HepG2 (cell line): ENCODE measurements at regions not wholly inside any gene's neighbourhood (a gene's known extent, or its start where the extent isn't known, plus 50 kb on each side); places are given as distances from the start of the nearest gene placed in this dataset.

Experiments used
- ATAC-seq: fragments of 200-7000 bp; cut with Tn5 transposase; 3 replicates; pipeline ENCODE4 v1.9.1; 2020; ENCODE audit warnings: mild to moderate bottlenecking, moderate library complexity
- BruUV-seq: library from RNA; stranded (reverse); fragments of 400-500 nt; replicated peaks from 2 replicates; lab custom pipeline; 2021; lab: Mats Ljungman, UMichigan
- CTCF ChIA-PET: fragments of 300-600 bp; formaldehyde crosslinking; extraction: SDS; loops from one replicate; lab custom pipeline; 2021; ENCODE audit warnings: low total read pairs, inconsistent platforms, low intra/inter-chr PET ratio; lab: Yijun Ruan, JAX
- POLR2A ChIA-PET: fragments of 350-600 bp; sonication (Branson Sonifier 250); formaldehyde crosslinking; loops from one replicate; lab custom pipeline; 2020; ENCODE audit warnings: antibody characterized with exemption, inconsistent platforms; lab: Yijun Ruan, JAX
- DNase-seq: peaks from one replicate; pipeline ENCODE4 v3.0.0-alpha.2; 2015; ENCODE audit warnings: low spot score
- FAIRE-seq: peaks from 3 replicates; lab custom pipeline; 2011; peaks lifted over from hg19 to GRCh38; lab: Jason Lieb, UNC
- H2AFZ ChIP-seq: one replicate; pipeline ENCODE4 v1.6.1; 2011; ENCODE audit warnings: low read length, inconsistent platforms
- H3K27ac ChIP-seq: fragments of 300-600 bp; 3 replicates; pipeline ENCODE4 v1.8.0; 2011; ENCODE audit warnings: mixed run types, mild to moderate bottlenecking, mixed read lengths, low read length, inconsistent platforms; ENCODE audit not compliant: insufficient read depth; ENCODE audit errors: extremely low read length
- H3K27me3 ChIP-seq, 2 experiments: fragments of 200-600 bp in 1 of 2; 2 replicates in 1 of 2; 3 replicates in 1 of 2; pipeline versions ENCODE4 v1.6.0 to v1.8.0; 2011; ENCODE audit warnings: low read length in 2 of 2, mild to moderate bottlenecking in 2 of 2, moderate library complexity in 2 of 2, inconsistent platforms in 1 of 2; ENCODE audit not compliant: insufficient read depth in 2 of 2, control insufficient read depth in 1 of 2
- H3K36me3 ChIP-seq, 2 experiments: fragments of 200-600 bp in 1 of 2; replicated peaks in 1 of 2; 2 replicates in 1 of 2; 3 replicates in 1 of 2; pipeline versions ENCODE4 v1.5.1 to v1.8.0; 2011; ENCODE audit warnings: low read length in 2 of 2, inconsistent platforms in 1 of 2; ENCODE audit not compliant: insufficient read depth in 2 of 2, control insufficient read depth in 1 of 2
- H3K4me1 ChIP-seq: 2 replicates; pipeline ENCODE4 v1.5.1; 2012; ENCODE audit warnings: low read length, inconsistent platforms; ENCODE audit not compliant: insufficient read depth
- H3K4me2 ChIP-seq: 2 replicates; pipeline ENCODE4 v1.6.0; 2011; ENCODE audit warnings: low read depth, low read length, inconsistent platforms
- H3K4me3 ChIP-seq, 3 experiments: fragments of 200-600 bp in 1 of 3; sonication (generic), shearing (Covaris generic) in 1 of 3; replicated peaks in 1 of 3; 2 replicates each; pipeline ENCODE4 v1.5.1; 2011 to 2016; ENCODE audit warnings: low read length in 3 of 3, inconsistent platforms in 2 of 3, low read depth in 2 of 3, mild to moderate bottlenecking in 2 of 3, control low read depth in 1 of 3, mixed read lengths in 1 of 3; ENCODE audit not compliant: insufficient read depth in 1 of 3
- H3K79me2 ChIP-seq: one replicate; pipeline ENCODE4 v1.6.1; 2011; ENCODE audit warnings: low read length, inconsistent platforms; ENCODE audit not compliant: insufficient read depth
- H3K9ac ChIP-seq: 2 replicates; pipeline ENCODE4 v1.6.0; 2011; ENCODE audit warnings: mild to moderate bottlenecking, low read depth, low read length, inconsistent platforms; ENCODE audit not compliant: insufficient read depth
- H3K9me3 ChIP-seq: 2 replicates; pipeline ENCODE4 v1.5.1; 2012; ENCODE audit warnings: mild to moderate bottlenecking, low read length
- H4K20me1 ChIP-seq: 2 replicates; pipeline ENCODE4 v1.6.0; 2011; ENCODE audit warnings: inconsistent platforms, mild to moderate bottlenecking, low read length, moderate library complexity; ENCODE audit not compliant: insufficient read depth
- AGO1 ChIP-seq: fragments of 200-400 bp; formaldehyde crosslinking; IDR thresholded peaks from 2 replicates; pipeline ENCODE4 v1.6.1; 2017; ENCODE audit warnings: mild to moderate bottlenecking, low read depth, low read length, moderate library complexity; ENCODE audit not compliant: poor library complexity, severe bottlenecking
- AHR ChIP-seq: IDR thresholded peaks from 2 replicates; pipeline ENCODE4 v1.6.1; 2018; ENCODE audit warnings: missing genetic modification reagents, missing compliant biosample characterization
- ARHGAP35 ChIP-seq: sonication (generic); formaldehyde crosslinking; IDR thresholded peaks from 2 replicates; pipeline ENCODE4 v1.9.0; 2022; ENCODE audit warnings: mild to moderate bottlenecking, inconsistent platforms, moderate library complexity, missing genetic modification reagents, borderline replicate concordance
- ARNTL ChIP-seq: sonication (generic); formaldehyde crosslinking; IDR thresholded peaks from 2 replicates; pipeline ENCODE4 v1.4.0; 2020; ENCODE audit warnings: mild to moderate bottlenecking, missing genetic modification reagents
- ATF7-NPFF ChIP-seq: sonication (generic); formaldehyde crosslinking; IDR thresholded peaks from 2 replicates; pipeline ENCODE4 v1.8.1; 2023; ENCODE audit warnings: mild to moderate bottlenecking, low read depth, missing genetic modification reagents, moderate library complexity
- GPN1 ChIP-seq: sonication (generic); formaldehyde crosslinking; IDR thresholded peaks from 2 replicates; pipeline ENCODE4 v1.5.1; 2020; ENCODE audit warnings: missing genetic modification reagents, borderline replicate concordance
- MYC ChIP-seq: sonication (generic); formaldehyde crosslinking; IDR thresholded peaks from 2 replicates; pipeline ENCODE4 v1.9.0; 2021; ENCODE audit warnings: missing genetic modification reagents, borderline replicate concordance
- NCOA1 ChIP-seq: sonication (generic); formaldehyde crosslinking; IDR thresholded peaks from 2 replicates; pipeline ENCODE4 v1.9.0; 2021; ENCODE audit warnings: missing genetic modification reagents
- NR2F1 ChIP-seq, 2 experiments: fragments of 450-650 bp in 1 of 2; formaldehyde crosslinking in 1 of 2; IDR thresholded peaks; 2 replicates each; pipeline versions ENCODE4 v1.5.0 to v1.6.1; 2016 to 2020; ENCODE audit warnings: mild to moderate bottlenecking in 1 of 2, missing compliant biosample characterization in 1 of 2, missing genetic modification reagents in 1 of 2, moderate library complexity in 1 of 2
- TEAD2 ChIP-seq: sonication (generic); formaldehyde crosslinking; IDR thresholded peaks from 2 replicates; pipeline ENCODE4 v1.9.0; 2021; ENCODE audit warnings: missing genetic modification reagents
- TOPORS ChIP-seq: sonication (generic); formaldehyde crosslinking; IDR thresholded peaks from 2 replicates; pipeline ENCODE4 v1.8.0; 2023; ENCODE audit warnings: mild to moderate bottlenecking, missing genetic modification reagents
- USF2 ChIP-seq, 2 experiments: sonication (generic) in 1 of 2; formaldehyde crosslinking in 1 of 2; IDR thresholded peaks; 2 replicates each; pipeline versions ENCODE4 v1.5.1 to v1.6.1; 2011 to 2020; ENCODE audit warnings: borderline replicate concordance in 1 of 2, low read depth in 1 of 2, low read length in 1 of 2, mild to moderate bottlenecking in 1 of 2, missing genetic modification reagents in 1 of 2, moderate library complexity in 1 of 2
- ZNF121 ChIP-seq: sonication (generic); formaldehyde crosslinking; IDR thresholded peaks from 2 replicates; pipeline ENCODE4 v1.5.0; 2020; ENCODE audit warnings: mild to moderate bottlenecking, missing genetic modification reagents
- ZNF207 ChIP-seq: fragments of 450-650 bp; IDR thresholded peaks from 2 replicates; pipeline ENCODE4 v1.6.1; 2016; ENCODE audit warnings: antibody characterized with exemption, borderline replicate concordance
- ZNF33B ChIP-seq: sonication (generic); formaldehyde crosslinking; IDR thresholded peaks from 2 replicates; pipeline ENCODE4 v1.5.1; 2020; ENCODE audit warnings: mild to moderate bottlenecking, missing genetic modification reagents
- ZNF451 ChIP-seq: sonication (generic); formaldehyde crosslinking; IDR thresholded peaks from 2 replicates; pipeline ENCODE4 v1.5.0; 2020; ENCODE audit warnings: mild to moderate bottlenecking, missing genetic modification reagents
- ZNF530 ChIP-seq: sonication (generic); formaldehyde crosslinking; IDR thresholded peaks from 2 replicates; pipeline ENCODE4 v1.5.0; 2020; ENCODE audit warnings: low read depth, mild to moderate bottlenecking, missing genetic modification reagents
- ZNF572 ChIP-seq: sonication (generic); formaldehyde crosslinking; IDR thresholded peaks from 2 replicates; pipeline ENCODE4 v1.5.1; 2020; ENCODE audit warnings: mild to moderate bottlenecking, missing genetic modification reagents
- ZNF850 ChIP-seq: sonication (generic); formaldehyde crosslinking; conservative IDR thresholded peaks from 2 replicates; pipeline ENCODE4 v1.9.0; 2021; ENCODE audit warnings: mild to moderate bottlenecking, missing genetic modification reagents
- WGBS: methylation state at CpG from one replicate; pipeline ENCODE4 v1.1.6; 2017; ENCODE audit warnings: low lambda C conversion rate; 5-methylcytosine and 5-hydroxymethylcytosine counted together
- in situ Hi-C: cut with HindIII; loops from 2 replicates; pipeline ENCODE4 v1.10.0; 2017; ENCODE audit warnings: low pct_unique_long_range_greater_than_20kb; ENCODE audit not compliant: extremely low pct_ligation_motif_present
- intact Hi-C: fragments of 100-400 bp; cut with micrococcal nuclease; formaldehyde crosslinking; loops from one replicate; pipeline ENCODE4 v1.10.0; 2022; ENCODE audit not compliant: unreplicated experiment
- TF ChIP-seq, protein P1 (sequence below): sonication (generic); formaldehyde crosslinking; conservative IDR thresholded peaks from 2 replicates; pipeline ENCODE4 v1.8.0; 2022; ENCODE audit warnings: low read depth, missing genetic modification reagents

GRCh38 chr10:10847387-10847786, 170.3 kb upstream of the CELF2 start (continued):
- TF ChIP-seq AGO1 (no peak), TEAD2 (no peak), ZNF572 (CRISPR knock-in tag) (no peak), ZNF530 (CRISPR knock-in tag) (no peak), ARNTL (CRISPR knock-in tag) (no peak), ZNF850 (CRISPR knock-in tag) (no peak)

DNA sequence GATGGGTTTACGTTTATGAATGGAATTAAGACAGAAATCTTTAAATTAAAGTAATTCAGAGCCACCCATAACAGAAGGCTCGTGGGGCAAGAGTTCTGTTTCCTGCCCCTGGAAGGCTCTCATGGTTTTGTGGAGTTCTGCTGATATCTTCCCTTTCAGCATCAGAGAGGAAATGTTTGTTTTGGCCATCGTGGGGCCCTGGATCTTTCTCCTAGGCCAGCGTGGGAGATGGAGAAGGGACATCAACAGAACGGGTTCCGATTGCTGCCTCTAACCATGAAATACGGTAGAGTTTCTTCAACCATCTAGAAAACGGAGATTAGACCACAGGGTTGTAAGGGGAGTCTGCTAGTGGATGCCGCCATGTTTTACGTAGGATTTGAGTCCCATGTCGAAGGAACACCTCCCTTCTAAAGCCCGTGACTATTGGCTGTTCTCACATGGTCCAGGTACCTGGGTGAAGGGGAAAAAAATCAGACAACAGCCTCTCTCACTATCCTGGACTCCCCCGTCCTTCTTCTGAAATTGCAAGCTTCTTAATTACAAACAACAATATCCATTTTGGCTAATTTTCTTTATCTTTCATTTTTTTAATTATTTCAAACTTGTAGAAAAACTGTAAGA, 169.1 kb upstream of the CELF2 start:
- in situ Hi-C loops = no loop called here

More for the DNA sequence above, 169.1 kb upstream of the CELF2 start:
- H3K4me3 ChIP-seq = no peak overlapping the region
- CTCF ChIA-PET = no interaction called here
- no peak overlapping the region for H3K27ac ChIP-seq
- no TSS peak for BruUV-seq
- intact Hi-C loops = no loop called here
- FAIRE-seq (no peak), DNase-seq (no peak)
- no peaks in the 10 kb centered on the region for H4K20me1 ChIP-seq
- 7% methylated on average over 9 of the region's 13 CpGs for WGBS
- TF ChIP-seq NR2F1 (CRISPR knock-in tag; IDR thresholded peaks at IDR 0.05) (no peak), ZNF207 (no peak), ZNF451 (CRISPR knock-in tag) (no peak), NCOA1 (CRISPR knock-in tag) (no peak), AHR (no peak), TOPORS (CRISPR knock-in tag) (no peak), ZNF33B (CRISPR knock-in tag) (no peak), GPN1 (CRISPR knock-in tag) (no peak), USF2 (IDR thresholded peaks at IDR 0.05; ENCODE audit: low read depth, low read length) (no peak), USF2 (CRISPR knock-in tag; IDR thresholded peaks at IDR 0.05; ENCODE audit: borderline replicate concordance) (no peak), ATF7-NPFF (CRISPR knock-in tag) (no peak), ZNF121 (CRISPR knock-in tag) (no peak), ARHGAP35 (CRISPR knock-in tag) (no peak), MYC (CRISPR knock-in tag) (no peak)
- TF ChIP-seq, protein P1, sequence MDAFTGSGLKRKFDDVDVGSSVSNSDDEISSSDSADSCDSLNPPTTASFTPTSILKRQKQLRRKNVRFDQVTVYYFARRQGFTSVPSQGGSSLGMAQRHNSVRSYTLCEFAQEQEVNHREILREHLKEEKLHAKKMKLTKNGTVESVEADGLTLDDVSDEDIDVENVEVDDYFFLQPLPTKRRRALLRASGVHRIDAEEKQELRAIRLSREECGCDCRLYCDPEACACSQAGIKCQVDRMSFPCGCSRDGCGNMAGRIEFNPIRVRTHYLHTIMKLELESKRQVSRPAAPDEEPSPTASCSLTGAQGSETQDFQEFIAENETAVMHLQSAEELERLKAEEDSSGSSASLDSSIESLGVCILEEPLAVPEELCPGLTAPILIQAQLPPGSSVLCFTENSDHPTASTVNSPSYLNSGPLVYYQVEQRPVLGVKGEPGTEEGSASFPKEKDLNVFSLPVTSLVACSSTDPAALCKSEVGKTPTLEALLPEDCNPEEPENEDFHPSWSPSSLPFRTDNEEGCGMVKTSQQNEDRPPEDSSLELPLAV (CRISPR knock-in tag) = no peak
- TF ChIP-seq, all 625 proteins: peak for 0
- H3K9ac ChIP-seq = no peak overlapping the region
- no peak for ATAC-seq
- no peaks in the 10 kb centered on the region for H3K9me3 ChIP-seq
- no peaks in the 10 kb centered on the region for H3K79me2 ChIP-seq
- no peak overlapping the region for H3K4me2 ChIP-seq
- no peak overlapping the region for H2AFZ ChIP-seq
- POLR2A ChIA-PET = no interaction called here
- H3K36me3 ChIP-seq = no peaks in the 10 kb centered on the region
- H3K4me1 ChIP-seq = no peaks in the 10 kb centered on the region
- no peaks in the 10 kb centered on the region; a peak in 1 of 5 replicates for H3K27me3 ChIP-seq
